IPS-20b (cell line): ENCODE measurements at regions not wholly inside any gene's neighbourhood (a gene's known extent, or its start where the extent isn't known, plus 50 kb on each side); places are given as distances from the start of the nearest gene placed in this dataset.

Experiments used
- H3K27ac ChIP-seq: one replicate; pipeline ENCODE4 v1.5.1; 2013; ENCODE audit warnings: low read length
- H3K27me3 ChIP-seq: 2 replicates; pipeline ENCODE4 v1.6.1; 2013; ENCODE audit warnings: mild to moderate bottlenecking, low read length, inconsistent platforms; ENCODE audit not compliant: insufficient read depth
- H3K36me3 ChIP-seq: 2 replicates; pipeline ENCODE4 v1.6.1; 2013; ENCODE audit warnings: low read depth, mild to moderate bottlenecking, inconsistent platforms, low read length, moderate library complexity; ENCODE audit not compliant: insufficient read depth
- H3K4me1 ChIP-seq: 2 replicates; pipeline ENCODE4 v1.6.1; 2013; ENCODE audit warnings: mild to moderate bottlenecking, control low read depth, inconsistent platforms, low read length, moderate library complexity; ENCODE audit not compliant: insufficient read depth
- H3K4me3 ChIP-seq: 2 replicates; pipeline ENCODE4 v1.5.1; 2013; ENCODE audit warnings: mild to moderate bottlenecking, low read length, inconsistent platforms
- H3K9ac ChIP-seq: 2 replicates; pipeline ENCODE4 v1.6.1; 2013; ENCODE audit warnings: low read depth, mild to moderate bottlenecking, inconsistent platforms, low read length, moderate library complexity
- H3K9me3 ChIP-seq: 2 replicates; pipeline ENCODE4 v1.6.1; 2013; ENCODE audit warnings: mild to moderate bottlenecking, low read depth, low read length, inconsistent platforms; ENCODE audit not compliant: insufficient read depth

DNA sequence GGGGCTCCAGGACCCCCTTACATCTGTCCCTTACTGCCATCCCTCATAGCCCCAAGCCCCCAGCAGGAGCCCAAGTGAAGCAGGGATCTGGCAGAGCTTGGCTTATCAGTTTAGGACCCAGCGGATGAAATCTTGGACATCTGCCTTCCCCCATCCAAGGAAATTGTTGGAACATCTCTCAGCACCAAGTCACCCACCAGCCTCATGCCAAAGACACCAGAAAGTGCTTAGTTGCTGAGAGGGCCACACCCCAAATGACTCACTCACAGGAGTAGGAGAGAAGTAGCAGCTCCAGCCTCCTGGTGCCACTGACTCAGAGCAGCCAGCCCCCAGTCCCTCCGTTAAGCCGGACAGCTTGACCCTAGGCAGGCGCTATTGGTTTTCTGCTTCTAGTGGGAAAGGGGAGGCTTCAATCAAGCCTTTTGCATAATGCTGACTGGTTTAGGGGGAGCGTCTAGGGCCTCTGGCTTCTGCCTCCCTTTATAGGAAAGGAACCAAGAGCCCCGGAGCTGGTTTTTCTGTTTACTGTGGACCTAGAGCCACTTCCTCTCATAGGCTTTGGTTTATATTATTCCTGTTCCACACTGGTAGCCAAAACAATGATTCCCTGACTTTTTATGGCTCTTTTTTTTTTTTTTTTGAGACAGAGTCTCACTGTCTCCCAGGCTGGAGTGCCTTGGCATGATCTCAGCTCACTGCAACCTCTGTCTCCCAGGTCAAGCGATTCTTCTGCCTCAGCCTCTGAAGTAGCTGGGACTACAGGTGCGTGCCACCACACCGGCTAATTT is 114.2 kb upstream of the IPO9 start:
- Histone ChIP-seq H3K27ac (no peak overlapping the region), H3K36me3 (peaks cover 5% of the 10 kb centered on the region), H3K4me3 (no peak overlapping the region), H3K27me3 (no peaks in the 10 kb centered on the region), H3K9ac (no peak overlapping the region), H3K9me3 (no peaks in the 10 kb centered on the region), H3K4me1 (no peaks in the 10 kb centered on the region)

DNA sequence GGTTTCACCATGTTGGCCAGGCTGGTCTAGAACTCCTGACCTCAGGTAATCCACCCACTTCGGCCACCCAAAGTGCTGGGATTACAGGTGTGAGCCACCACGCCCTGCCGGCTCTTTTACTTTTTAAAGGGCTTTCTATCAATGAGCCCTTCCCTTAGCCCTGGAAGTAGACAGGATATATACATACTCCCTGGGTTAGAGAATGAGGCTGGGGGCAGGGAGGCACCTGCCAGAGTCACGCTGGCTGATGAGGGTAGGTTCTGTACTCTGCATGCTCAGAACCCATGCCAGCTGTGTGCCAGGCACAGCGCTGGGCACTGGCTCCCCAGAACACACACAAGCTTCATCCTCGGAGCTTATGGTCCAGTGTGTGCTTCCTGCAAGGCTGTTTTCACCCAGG is 113.6 kb upstream of the IPO9 start:
- Histone ChIP-seq H3K9me3 (no peaks in the 10 kb centered on the region), H3K36me3 (peaks cover 5% of the 10 kb centered on the region), H3K4me1 (no peaks in the 10 kb centered on the region), H3K4me3 (no peak overlapping the region), H3K27me3 (no peaks in the 10 kb centered on the region), H3K27ac (no peak overlapping the region), H3K9ac (no peak overlapping the region)

DNA sequence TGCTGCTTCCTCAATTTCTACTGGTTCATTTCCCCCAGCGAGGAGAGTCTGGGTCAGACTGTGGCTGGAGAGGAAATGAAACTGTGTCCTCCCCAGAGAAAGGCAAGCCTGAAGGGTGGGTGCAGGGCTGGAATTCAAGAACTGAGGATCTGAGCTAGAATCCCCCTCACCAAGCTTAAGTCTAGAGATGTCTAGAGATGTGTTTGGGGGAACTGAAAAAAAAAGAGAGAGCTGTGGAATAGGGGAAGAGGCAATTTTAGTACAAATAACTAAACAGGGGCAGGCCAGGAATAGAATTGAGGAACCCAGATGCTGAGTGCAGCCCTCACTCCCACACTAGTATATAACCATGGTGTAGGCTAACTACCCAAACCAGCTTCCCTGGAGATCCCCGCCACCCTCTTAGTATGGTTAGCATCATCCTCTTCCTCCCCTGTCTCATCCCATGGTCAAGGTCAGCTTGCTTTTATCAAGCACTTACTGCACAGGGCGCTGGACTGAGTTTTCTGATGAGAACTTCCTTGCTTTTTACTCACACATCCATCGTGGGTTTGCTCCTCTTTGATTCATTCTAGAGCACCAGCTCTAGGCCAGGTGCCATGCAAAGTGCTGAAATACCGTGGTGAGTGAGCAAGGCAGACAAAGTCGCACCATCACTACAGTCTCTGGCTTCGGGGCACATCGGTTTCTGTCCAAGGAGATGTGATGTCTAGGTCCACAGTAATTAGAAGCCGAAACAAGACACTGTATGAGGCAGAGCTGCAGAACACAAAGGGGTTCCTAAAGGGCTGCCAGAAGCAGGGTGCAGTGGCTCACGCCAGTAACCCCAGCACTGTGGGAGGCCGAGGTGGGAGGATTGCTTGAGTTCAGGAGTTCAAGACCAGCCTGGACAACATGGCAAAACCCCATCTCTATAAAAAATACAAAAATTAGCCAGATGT is 112.9 kb upstream of the IPO9 start:
- H3K4me3 ChIP-seq = no peak overlapping the region
- H3K27me3 ChIP-seq = no peaks in the 10 kb centered on the region
- no peak overlapping the region for H3K27ac ChIP-seq
- peaks cover 5% of the 10 kb centered on the region for H3K36me3 ChIP-seq
- H3K9ac ChIP-seq = no peak overlapping the region
- peaks cover 5% of the 10 kb centered on the region for H3K4me1 ChIP-seq
- H3K9me3 ChIP-seq = no peaks in the 10 kb centered on the region

DNA sequence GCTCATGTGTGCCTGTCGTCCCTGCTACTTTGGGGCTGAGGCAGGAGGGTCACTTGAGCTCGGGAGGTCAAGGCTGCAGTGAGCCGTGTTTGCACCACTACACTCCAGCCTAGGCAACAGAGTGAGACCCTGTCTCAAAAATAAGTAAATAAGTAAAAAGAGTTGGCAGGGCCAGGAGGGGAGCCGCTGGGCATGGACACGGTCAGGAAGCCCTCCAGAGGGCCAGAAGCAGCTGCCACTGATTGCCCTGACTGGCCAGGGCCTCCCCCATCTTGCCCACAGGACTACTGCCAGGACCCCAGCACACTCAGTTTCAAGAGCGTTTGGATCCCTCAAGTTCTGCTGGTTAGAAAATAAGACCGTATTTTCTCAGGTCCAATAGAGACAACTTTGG is 112.2 kb upstream of the IPO9 start:
- Histone ChIP-seq H3K9ac (no peak overlapping the region), H3K27me3 (no peaks in the 10 kb centered on the region), H3K4me1 (peaks cover 6% of the 10 kb centered on the region), H3K36me3 (peaks cover 5% of the 10 kb centered on the region), H3K4me3 (no peak overlapping the region), H3K9me3 (no peaks in the 10 kb centered on the region), H3K27ac (no peak overlapping the region)

DNA sequence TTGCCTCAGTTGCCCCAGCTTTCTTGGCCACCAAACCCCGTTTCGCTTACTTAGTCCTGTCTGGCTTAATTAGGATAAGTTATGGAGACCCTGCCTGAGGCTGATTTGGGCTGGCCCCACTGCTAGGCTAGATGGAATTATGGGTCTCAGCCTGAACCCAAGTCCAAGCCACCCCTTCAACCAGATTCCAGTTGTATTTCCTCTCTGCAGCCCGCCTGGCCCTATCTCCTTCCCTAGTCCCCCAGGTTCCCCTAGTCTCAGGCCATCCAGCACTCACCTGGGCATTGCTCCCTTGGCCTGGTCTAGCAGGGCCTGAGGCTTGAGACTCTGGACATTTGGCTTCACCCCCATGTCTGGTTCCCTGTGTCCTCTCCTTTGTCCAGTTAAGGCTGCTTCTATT is 111.7 kb upstream of the IPO9 start:
- Histone ChIP-seq H3K27ac (no peak overlapping the region), H3K4me3 (no peak overlapping the region), H3K27me3 (no peaks in the 10 kb centered on the region), H3K9me3 (no peaks in the 10 kb centered on the region), H3K9ac (no peak overlapping the region), H3K4me1 (peaks cover 6% of the 10 kb centered on the region), H3K36me3 (peaks cover 5% of the 10 kb centered on the region)

DNA sequence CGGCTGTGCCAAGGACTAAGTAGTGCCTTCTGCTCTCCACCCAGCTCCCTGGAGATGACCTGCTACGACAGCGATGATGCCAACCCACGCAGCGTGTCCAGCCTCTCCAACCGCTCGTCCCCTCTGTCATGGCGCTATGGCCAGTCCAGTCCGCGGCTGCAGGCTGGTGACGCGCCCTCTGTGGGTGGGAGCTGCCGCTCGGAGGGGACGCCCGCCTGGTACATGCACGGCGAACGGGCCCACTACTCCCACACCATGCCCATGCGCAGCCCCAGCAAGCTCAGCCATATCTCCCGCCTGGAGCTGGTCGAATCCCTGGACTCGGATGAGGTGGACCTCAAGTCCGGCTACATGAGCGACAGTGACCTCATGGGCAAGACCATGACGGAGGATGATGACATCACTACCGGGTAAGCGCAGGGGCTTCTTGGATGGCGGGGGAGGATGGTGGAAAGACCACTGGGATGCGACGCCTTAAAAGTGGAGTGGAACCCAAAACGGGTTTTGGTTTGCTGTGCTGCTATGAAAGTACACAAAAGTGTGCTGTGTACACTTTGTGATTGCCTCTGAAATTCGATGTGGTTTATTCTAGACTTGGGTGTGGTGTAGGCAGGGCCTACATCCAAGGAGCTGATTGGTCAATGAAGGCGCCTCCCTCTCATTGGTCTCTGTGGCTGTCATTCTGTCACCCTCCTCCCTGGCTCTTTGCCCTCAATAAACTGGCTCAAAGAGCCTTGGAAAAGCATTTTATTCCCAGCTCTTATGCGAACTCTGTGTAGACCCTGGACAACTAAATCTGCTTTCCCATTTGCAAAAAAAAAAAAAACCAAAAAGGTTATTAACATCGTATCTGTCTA is 110.4 kb upstream of the IPO9 start:
- Histone ChIP-seq H3K27me3 (no peaks in the 10 kb centered on the region), H3K9ac (no peak overlapping the region), H3K36me3 (peaks cover 5% of the 10 kb centered on the region), H3K9me3 (no peaks in the 10 kb centered on the region), H3K27ac (no peak overlapping the region), H3K4me3 (no peak overlapping the region), H3K4me1 (peaks cover 6% of the 10 kb centered on the region)

DNA sequence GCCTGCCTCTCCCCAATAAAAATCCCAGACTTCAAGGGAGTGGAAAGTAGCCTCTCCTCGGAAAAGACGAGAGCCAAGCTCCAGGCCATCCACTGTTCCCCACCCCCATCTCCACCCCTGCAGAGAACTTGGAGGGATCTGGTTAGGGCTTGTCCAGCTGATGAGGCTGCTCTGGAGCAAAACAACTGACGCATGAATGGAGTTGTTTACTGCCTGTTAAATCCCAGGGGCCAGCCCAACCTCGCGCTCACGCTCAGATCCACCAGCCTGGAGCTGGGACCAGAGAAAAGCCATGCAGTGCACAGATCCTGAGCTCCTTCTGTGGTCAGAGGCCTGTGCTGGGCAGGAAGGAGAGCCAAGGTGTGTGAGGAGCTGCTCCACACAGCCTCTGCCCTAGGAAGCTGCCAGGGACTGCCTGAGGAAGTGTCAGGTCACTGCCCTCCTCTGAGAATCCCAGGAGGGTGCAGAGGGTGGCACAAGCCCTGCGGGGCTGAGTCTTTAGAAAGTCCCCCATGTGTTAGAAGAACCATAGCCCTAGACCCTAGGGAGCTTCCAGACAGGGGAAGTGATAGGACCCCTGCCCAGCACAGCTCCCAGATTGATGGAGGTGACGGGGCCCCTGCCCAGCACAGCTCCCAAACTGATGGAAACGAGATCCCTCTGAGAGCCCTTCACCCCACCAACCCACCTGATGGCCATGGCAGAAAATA is 109.0 kb upstream of the IPO9 start:
- peaks cover 6% of the 10 kb centered on the region for H3K4me1 ChIP-seq
- H3K4me3 ChIP-seq = no peak overlapping the region
- 0 out of 2 replicates have a peak overlapping the region, but pooled peaks have one; percentile 33 for H3K9ac ChIP-seq
- H3K36me3 ChIP-seq = peaks cover 5% of the 10 kb centered on the region
- H3K9me3 ChIP-seq = no peaks in the 10 kb centered on the region
- no peaks in the 10 kb centered on the region for H3K27me3 ChIP-seq
- H3K27ac ChIP-seq = no peak overlapping the region

DNA sequence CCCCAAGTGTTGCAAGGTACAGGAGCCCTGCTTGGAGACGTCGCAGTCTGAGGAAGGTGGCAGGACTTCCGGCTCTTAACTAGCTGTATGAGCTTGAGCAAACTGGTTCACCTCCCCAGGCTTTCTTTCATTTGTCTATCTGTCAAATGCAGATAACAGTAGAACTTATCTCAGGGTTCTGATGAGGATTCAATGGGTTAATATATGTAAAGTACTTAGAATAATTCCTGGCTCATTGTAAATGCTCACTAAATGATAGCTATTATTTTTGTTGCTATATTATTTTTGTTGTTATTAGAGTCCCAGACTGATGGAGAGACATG is 108.5 kb upstream of the IPO9 start:
- Histone ChIP-seq H3K27me3 (no peaks in the 10 kb centered on the region), H3K4me3 (no peak overlapping the region), H3K9me3 (no peaks in the 10 kb centered on the region), H3K4me1 (peaks cover 6% of the 10 kb centered on the region), H3K27ac (no peak overlapping the region), H3K9ac (no peak overlapping the region), H3K36me3 (peaks cover 5% of the 10 kb centered on the region)

DNA sequence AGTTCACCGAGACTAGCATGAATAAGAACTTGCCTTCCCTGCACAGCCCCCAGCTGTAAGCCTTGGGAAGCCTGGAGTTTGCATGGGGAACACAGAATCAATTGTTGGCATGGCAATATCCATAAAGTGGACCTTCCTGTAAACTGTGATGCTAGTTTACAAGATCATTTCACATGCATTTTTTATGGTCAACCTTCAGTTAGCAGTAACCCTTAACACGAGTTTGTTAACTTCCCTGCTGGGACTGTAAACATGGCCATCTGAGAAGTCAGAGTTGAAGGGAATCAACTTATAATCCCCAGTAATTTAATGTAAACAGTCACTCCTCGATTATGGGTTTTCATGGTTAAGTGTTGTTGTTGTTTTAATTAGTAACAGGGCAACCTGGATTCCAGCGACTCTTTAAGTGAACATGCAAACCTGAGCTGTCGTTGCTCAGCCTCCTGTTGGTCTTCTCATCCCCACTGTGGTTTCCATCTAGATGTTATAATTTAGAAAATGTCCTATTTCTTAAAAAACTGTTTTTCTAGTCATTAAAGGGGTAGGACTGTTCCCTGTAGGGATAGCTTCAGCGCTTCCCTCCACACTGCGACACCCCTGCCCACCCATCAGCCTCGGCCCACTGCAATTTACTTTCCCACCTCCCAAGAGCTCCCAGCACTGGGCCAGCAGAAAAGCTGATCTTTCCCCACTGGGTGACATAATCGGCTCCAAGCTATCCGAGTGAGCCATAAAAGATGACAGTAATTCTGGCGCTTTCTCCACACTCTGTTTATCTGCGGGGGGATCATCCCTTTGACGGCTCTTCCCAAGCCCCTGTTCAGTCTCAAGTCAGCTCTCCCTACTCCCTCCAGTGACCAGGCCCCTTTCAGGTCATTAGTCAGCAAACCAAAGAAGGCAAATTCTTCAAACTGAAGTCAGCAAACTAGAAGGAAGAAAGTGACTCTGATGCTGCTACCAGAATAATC is 107.6 kb upstream of the IPO9 start:
- Histone ChIP-seq H3K27ac (no peak overlapping the region), H3K9ac (no peak overlapping the region), H3K4me1 (peaks cover 6% of the 10 kb centered on the region), H3K4me3 (no peak overlapping the region), H3K27me3 (no peaks in the 10 kb centered on the region), H3K9me3 (no peaks in the 10 kb centered on the region), H3K36me3 (peaks cover 5% of the 10 kb centered on the region)

DNA sequence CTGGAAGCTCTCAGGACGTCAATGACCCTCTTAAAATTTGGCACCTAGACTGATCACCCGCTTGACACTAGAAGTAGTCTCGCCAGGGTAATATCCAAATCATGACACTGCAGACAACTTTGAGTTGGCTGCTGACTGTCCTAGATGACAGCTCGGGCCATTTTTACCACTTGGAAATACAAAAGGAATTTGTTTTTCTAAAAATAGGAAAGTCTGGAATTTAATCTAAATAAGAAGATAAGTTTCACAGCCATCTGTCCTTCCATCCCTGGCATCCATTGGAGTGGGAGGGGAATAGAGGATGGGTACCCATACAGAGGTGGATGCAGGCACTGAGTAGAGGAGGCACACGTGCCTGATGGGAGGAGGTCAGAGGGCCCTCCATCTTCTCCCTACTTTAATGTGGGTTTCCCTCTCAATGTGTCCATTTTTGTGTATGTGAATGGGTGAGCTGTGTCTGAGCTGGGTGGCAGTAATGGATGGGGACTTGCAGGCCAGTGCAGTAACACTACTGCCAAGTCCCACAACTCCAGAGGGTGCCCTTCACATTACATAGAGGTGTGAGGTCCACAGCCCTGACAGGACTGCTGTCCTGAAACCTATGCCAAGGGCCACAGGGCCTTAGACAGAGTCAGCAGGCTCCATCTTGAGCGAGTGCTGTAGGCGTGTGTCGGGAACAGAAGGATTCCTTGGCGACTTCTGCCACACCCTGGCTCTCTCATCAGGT is 104.8 kb upstream of the IPO9 start:
- no peak overlapping the region for H3K9ac ChIP-seq
- no peaks in the 10 kb centered on the region for H3K27me3 ChIP-seq
- no peaks in the 10 kb centered on the region for H3K36me3 ChIP-seq
- H3K4me1 ChIP-seq = peaks cover 6% of the 10 kb centered on the region
- no peak overlapping the region for H3K4me3 ChIP-seq
- no peaks in the 10 kb centered on the region for H3K9me3 ChIP-seq
- H3K27ac ChIP-seq = no peak overlapping the region
